CD14-positive monocyte (primary cell): ENCODE measurements at regions not wholly inside any gene's neighbourhood (a gene's known extent, or its start where the extent isn't known, plus 50 kb on each side); places are given as distances from the start of the nearest gene placed in this dataset.
A peak's percentile ranks its signal among the peaks of the same experiment; 100 is the strongest.

Experiments
- DNase-seq, 3 donors: peaks; one replicate each; pipeline ENCODE4 v3.0.0-alpha.2; 2011 to 2022
- H2AFZ ChIP-seq: 2 replicates; pipeline ENCODE4 v1.6.0; 2012; ENCODE audit warnings: mild to moderate bottlenecking, low read depth, low read length, inconsistent platforms; ENCODE audit not compliant: insufficient read depth, poor library complexity, severe bottlenecking
- H3K27ac ChIP-seq, 2 donors: 1 replicate in 1 of 2; 2 replicates in 1 of 2; pipeline ENCODE4 v1.5.1; 2012 to 2013; ENCODE audit warnings: low read length in 2 of 2, control low read depth in 1 of 2, inconsistent platforms in 1 of 2, low read depth in 1 of 2, mild to moderate bottlenecking in 1 of 2
- H3K27me3 ChIP-seq, 2 donors: one replicate each; pipeline versions ENCODE4 v1.6.0 to v1.6.1; 2011 to 2013; ENCODE audit warnings: low read length in 2 of 2; ENCODE audit not compliant: control insufficient read depth in 2 of 2, insufficient read depth in 2 of 2
- H3K36me3 ChIP-seq, 2 donors: replicated peaks in 1 of 2; 1 replicate in 1 of 2; 2 replicates in 1 of 2; pipeline versions ENCODE4 v1.5.1 to v1.6.1; 2012 to 2013; ENCODE audit warnings: low read length in 2 of 2, control low read depth in 1 of 2, inconsistent platforms in 1 of 2, mild to moderate bottlenecking in 1 of 2; ENCODE audit not compliant: insufficient read depth in 2 of 2, control insufficient read depth in 1 of 2
- H3K4me1 ChIP-seq, 2 donors: 1 replicate in 1 of 2; 2 replicates in 1 of 2; pipeline versions ENCODE4 v1.5.1 to v1.6.1; 2012 to 2013; ENCODE audit warnings: low read length in 2 of 2, control low read depth in 1 of 2, inconsistent platforms in 1 of 2, mild to moderate bottlenecking in 1 of 2, moderate library complexity in 1 of 2; ENCODE audit not compliant: insufficient read depth in 2 of 2, control insufficient read depth in 1 of 2
- H3K4me2 ChIP-seq: replicated peaks from 2 replicates; pipeline ENCODE3; 2012; ENCODE audit warnings: low read length, moderate library complexity, mild to moderate bottlenecking; ENCODE audit not compliant: poor library complexity, severe bottlenecking; ENCODE audit errors: extremely low read depth
- H3K4me3 ChIP-seq, 3 experiments: fragments of 200-600 bp in 1 of 3; sonication (generic) in 1 of 3; replicated peaks in 1 of 3; 1 replicate in 2 of 3; 2 replicates in 1 of 3; pipeline ENCODE4 v1.5.1; 2011 to 2013; ENCODE audit warnings: low read length in 3 of 3, mild to moderate bottlenecking in 3 of 3, control low read depth in 2 of 3, low read depth in 2 of 3, inconsistent platforms in 1 of 3, moderate library complexity in 1 of 3
- H3K79me2 ChIP-seq: 2 replicates; pipeline ENCODE4 v1.6.0; 2012; ENCODE audit warnings: mild to moderate bottlenecking, control low read depth, inconsistent platforms, low read length, moderate library complexity; ENCODE audit not compliant: insufficient read depth
- H3K9ac ChIP-seq: 2 replicates; pipeline ENCODE4 v1.6.0; 2017; ENCODE audit warnings: low read length, mild to moderate bottlenecking; ENCODE audit not compliant: insufficient read depth, poor library complexity, severe bottlenecking
- H3K9me3 ChIP-seq, 2 donors: replicated peaks in 1 of 2; 1 replicate in 1 of 2; 2 replicates in 1 of 2; pipeline versions ENCODE4 v1.5.1 to v1.6.1; 2012 to 2013; ENCODE audit warnings: low read length in 2 of 2, control low read depth in 1 of 2; ENCODE audit not compliant: control insufficient read depth in 1 of 2, insufficient read depth in 1 of 2
- H4K20me1 ChIP-seq: 2 replicates; pipeline ENCODE4 v1.6.0; 2012; ENCODE audit warnings: mild to moderate bottlenecking, low read length, control low read depth, moderate library complexity; ENCODE audit not compliant: insufficient read depth
- H3K27ac Mint-ChIP-seq, 7 donors: one replicate each; pipeline ENCODE4 v1.8.0; 2020; ENCODE audit warnings: mild to moderate bottlenecking in 7 of 7, mixed read lengths in 7 of 7, moderate library complexity in 6 of 7, inconsistent platforms in 2 of 7
- H3K27me3 Mint-ChIP-seq, 3 donors: one replicate each; pipeline ENCODE4 v1.8.0; 2021 to 2022; ENCODE audit warnings: low read depth in 3 of 3, mild to moderate bottlenecking in 3 of 3, mixed read lengths in 3 of 3, moderate library complexity in 3 of 3, inconsistent platforms in 1 of 3
- H3K36me3 Mint-ChIP-seq, 2 donors: one replicate each; pipeline ENCODE4 v1.8.0; 2020; ENCODE audit warnings: mixed read lengths in 2 of 2, inconsistent platforms in 1 of 2, mild to moderate bottlenecking in 1 of 2
- H3K4me1 Mint-ChIP-seq: one replicate; pipeline ENCODE4 v1.8.0; 2020; ENCODE audit warnings: mild to moderate bottlenecking, mixed read lengths
- H3K4me3 Mint-ChIP-seq, 2 donors: one replicate each; pipeline ENCODE4 v1.8.0; 2020; ENCODE audit warnings: mild to moderate bottlenecking in 2 of 2, mixed read lengths in 2 of 2, moderate library complexity in 1 of 2
- H3K9me3 Mint-ChIP-seq, 7 donors: one replicate each; pipeline ENCODE4 v1.8.0; 2020 to 2022; ENCODE audit warnings: mixed read lengths in 7 of 7, mild to moderate bottlenecking in 6 of 7, moderate library complexity in 6 of 7, inconsistent platforms in 2 of 7
- CTCF ChIP-seq: fragments of 200-600 bp; IDR thresholded peaks from one replicate; pipeline ENCODE4 v1.8.0; 2022; ENCODE audit warnings: antibody characterized with exemption, mild to moderate bottlenecking
- WGBS: methylation state at CpG from one replicate; pipeline ENCODE4 v1.1.5; 2013; ENCODE audit warnings: missing lambda C conversion rate; ENCODE audit not compliant: insufficient coverage; 5-methylcytosine and 5-hydroxymethylcytosine counted together
- intact Hi-C, 2 donors: fragments of 100-400 bp; cut with micrococcal nuclease; formaldehyde crosslinking; loops; one replicate each; pipeline versions ENCODE4 v1.15.0 to v1.15.1; 2023

- Mint-ChIP-seq H3K27ac (peak overlapping the region in 1 of 7 donors; percentile 1), H3K4me1 (peaks cover 19% of the 10 kb centered on the region), H3K27me3 (peaks cover 0 to 7% (median 6%) of the 10 kb centered on the region in 3 donors), H3K4me3 (no peak overlapping the region), H3K9me3 (peaks cover 0 to 8% (median 5%) of the 10 kb centered on the region in 7 donors), H3K36me3 (peaks cover 39% of the 10 kb centered on the region in 2 donors)
- TF ChIP-seq CTCF, result no peak
- no peak for DNase-seq
- 100% methylated on average over 3 of the region's 18 CpGs for WGBS
- intact Hi-C loops, result no loop called here
- no peaks in the 10 kb centered on the region for H3K27me3 ChIP-seq
- H3K9ac ChIP-seq, result no peak overlapping the region
- H4K20me1 ChIP-seq, result peaks cover 19% of the 10 kb centered on the region
- no peak overlapping the region for H3K4me2 ChIP-seq
- H3K4me1 ChIP-seq, result peaks cover 0 to 3% of the 10 kb centered on the region in 2 donors
- no peak overlapping the region for H3K4me3 ChIP-seq
- peaks cover 14% of the 10 kb centered on the region for H3K79me2 ChIP-seq
- H3K27ac ChIP-seq, result no peak overlapping the region
- peaks cover 6 to 20% of the 10 kb centered on the region in 2 donors for H3K36me3 ChIP-seq
- H3K9me3 ChIP-seq, result no peaks in the 10 kb centered on the region
- H2AFZ ChIP-seq, result no peak overlapping the region
Observed at GRCh38 chr14:99062772-99063418, 209.1 kb downstream of the BCL11B start.

- peaks cover 6 to 20% of the 10 kb centered on the region in 2 donors for H3K36me3 ChIP-seq
- H3K79me2 ChIP-seq, result peaks cover 22% of the 10 kb centered on the region
- intact Hi-C loops, result no loop called here
- Mint-ChIP-seq H3K27ac (peak overlapping the region in 2 of 7 donors; percentile 3 to 63), H3K4me1 (peaks cover 11% of the 10 kb centered on the region), H3K9me3 (peaks cover 0 to 12% (median 5%) of the 10 kb centered on the region in 7 donors), H3K4me3 (no peak overlapping the region), H3K27me3 (peaks cover 0 to 8% (median 6%) of the 10 kb centered on the region in 3 donors), H3K36me3 (peaks cover 41 to 44% of the 10 kb centered on the region in 2 donors)
- no peaks in the 10 kb centered on the region for H3K27me3 ChIP-seq
- H4K20me1 ChIP-seq, result peaks cover 23% of the 10 kb centered on the region
- no peak overlapping the region for H3K4me2 ChIP-seq
- WGBS, result 94% methylated on average over 5 of the region's 10 CpGs
- DNase-seq, result no peak
- no peak overlapping the region for H2AFZ ChIP-seq
- no peaks in the 10 kb centered on the region for H3K4me1 ChIP-seq
- no peaks in the 10 kb centered on the region for H3K9me3 ChIP-seq
- no peak for TF ChIP-seq CTCF
- no peak overlapping the region for H3K4me3 ChIP-seq
- H3K9ac ChIP-seq, result no peak overlapping the region
- no peak overlapping the region for H3K27ac ChIP-seq
Observed at GRCh38 chr14:99063620-99064225, 208.3 kb downstream of the BCL11B start.
